SK-N-SH treated with all-trans-retinoic acid at 6 μM for 48 hours (cell line): ENCODE measurements at regions not wholly inside any gene's neighbourhood (a gene's known extent, or its start where the extent isn't known, plus 50 kb on each side); places are given as distances from the start of the nearest gene placed in this dataset.

ENCODE experiments used
- ATAC-seq: fragments of 200-7000 bp; cut with Tn5 transposase; 3 replicates; pipeline ENCODE4 v1.9.1; 2020; ENCODE audit warnings: mild to moderate bottlenecking, moderate library complexity
- ARNTL ChIP-seq: fragments of 450-650 bp; formaldehyde crosslinking; IDR thresholded peaks from 2 replicates; pipeline ENCODE4 v1.5.0; 2020; ENCODE audit warnings: low read depth, mild to moderate bottlenecking, moderate library complexity, borderline replicate concordance
- BACH2 ChIP-seq: fragments of 250-450 bp; sonication (Bioruptor Pico); IDR thresholded peaks from 2 replicates; pipeline ENCODE4 v1.9.0; 2021; ENCODE audit warnings: mild to moderate bottlenecking, borderline replicate concordance
- CSDC2 ChIP-seq: fragments of 250-450 bp; sonication (Bioruptor Pico); IDR thresholded peaks from 2 replicates; pipeline ENCODE4 v1.5.0; 2020; ENCODE audit warnings: mild to moderate bottlenecking, moderate library complexity
- ESRRG ChIP-seq: fragments of 250-450 bp; sonication (Bioruptor Pico); IDR thresholded peaks from 2 replicates; pipeline ENCODE4 v1.6.1; 2021; ENCODE audit warnings: mild to moderate bottlenecking
- OSR1 ChIP-seq: fragments of 250-450 bp; sonication (Bioruptor Pico); IDR thresholded peaks from 2 replicates; pipeline ENCODE4 v1.8.0; 2022; ENCODE audit warnings: moderate library complexity, mild to moderate bottlenecking, inconsistent platforms
- PATZ1 ChIP-seq: fragments of 250-450 bp; sonication (Bioruptor Pico); IDR thresholded peaks from 2 replicates; pipeline ENCODE4 v1.8.0; 2020; ENCODE audit warnings: mild to moderate bottlenecking, moderate library complexity, borderline replicate concordance
- POU6F1 ChIP-seq: fragments of 250-450 bp; sonication (Bioruptor Pico); IDR thresholded peaks from 2 replicates; pipeline ENCODE4 v1.8.0; 2021; ENCODE audit warnings: low read depth, mild to moderate bottlenecking, moderate library complexity, borderline replicate concordance
- PPARA ChIP-seq: fragments of 250-450 bp; sonication (Bioruptor Pico); IDR thresholded peaks from 2 replicates; pipeline ENCODE4 v1.5.0; 2020; ENCODE audit warnings: mild to moderate bottlenecking, borderline replicate concordance
- RARB ChIP-seq: fragments of 250-450 bp; sonication (Bioruptor Pico); IDR thresholded peaks from 2 replicates; pipeline ENCODE4 v1.8.0; 2021; ENCODE audit warnings: mild to moderate bottlenecking, moderate library complexity
- SNAI2 ChIP-seq: fragments of 250-450 bp; sonication (Bioruptor Pico); IDR thresholded peaks from 2 replicates; pipeline ENCODE4 v1.5.0; 2020; ENCODE audit warnings: mild to moderate bottlenecking, moderate library complexity
- TCF4 ChIP-seq: fragments of 250-450 bp; sonication (Bioruptor Pico); IDR thresholded peaks from 2 replicates; pipeline ENCODE4 v1.8.0; 2021; ENCODE audit warnings: mild to moderate bottlenecking, moderate library complexity, borderline replicate concordance
- TOX ChIP-seq: fragments of 250-450 bp; sonication (Bioruptor Pico); IDR thresholded peaks from 2 replicates; pipeline ENCODE4 v1.8.0; 2021; ENCODE audit warnings: mild to moderate bottlenecking, moderate library complexity, borderline replicate concordance
- TSHZ2 ChIP-seq: fragments of 250-450 bp; sonication (Bioruptor Pico); IDR thresholded peaks from 2 replicates; pipeline ENCODE4 v1.5.0; 2020; ENCODE audit warnings: mild to moderate bottlenecking, moderate library complexity
- ZC3H10 ChIP-seq: fragments of 250-450 bp; sonication (Bioruptor Pico); IDR thresholded peaks from 2 replicates; pipeline ENCODE4 v1.5.1; 2021; ENCODE audit warnings: mild to moderate bottlenecking, moderate library complexity
- ZFP3 ChIP-seq: fragments of 250-450 bp; sonication (Bioruptor Pico); IDR thresholded peaks from 2 replicates; pipeline ENCODE4 v1.5.0; 2020; ENCODE audit warnings: mild to moderate bottlenecking, moderate library complexity
- ZFP30 ChIP-seq: fragments of 450-650 bp; formaldehyde crosslinking; IDR thresholded peaks from 2 replicates; pipeline ENCODE4 v1.5.0; 2022; ENCODE audit warnings: mild to moderate bottlenecking, moderate library complexity
- ZNF70 ChIP-seq: fragments of 450-650 bp; formaldehyde crosslinking; IDR thresholded peaks from 2 replicates; pipeline ENCODE4 v1.5.0; 2020; ENCODE audit warnings: mild to moderate bottlenecking, moderate library complexity
- ZNF8 ChIP-seq: fragments of 450-650 bp; formaldehyde crosslinking; IDR thresholded peaks from 2 replicates; pipeline ENCODE4 v1.5.0; 2020; ENCODE audit warnings: mild to moderate bottlenecking, moderate library complexity
- TF ChIP-seq, protein P1 (sequence below): fragments of 250-450 bp; sonication (Bioruptor Pico); IDR thresholded peaks from 2 replicates; pipeline ENCODE4 v1.5.1; 2021; ENCODE audit warnings: mild to moderate bottlenecking, moderate library complexity
- TF ChIP-seq, protein P2 (sequence below): fragments of 250-450 bp; sonication (Bioruptor Pico); IDR thresholded peaks from 2 replicates; pipeline ENCODE4 v1.5.1; 2020; ENCODE audit warnings: low read depth, mild to moderate bottlenecking, moderate library complexity

DNA sequence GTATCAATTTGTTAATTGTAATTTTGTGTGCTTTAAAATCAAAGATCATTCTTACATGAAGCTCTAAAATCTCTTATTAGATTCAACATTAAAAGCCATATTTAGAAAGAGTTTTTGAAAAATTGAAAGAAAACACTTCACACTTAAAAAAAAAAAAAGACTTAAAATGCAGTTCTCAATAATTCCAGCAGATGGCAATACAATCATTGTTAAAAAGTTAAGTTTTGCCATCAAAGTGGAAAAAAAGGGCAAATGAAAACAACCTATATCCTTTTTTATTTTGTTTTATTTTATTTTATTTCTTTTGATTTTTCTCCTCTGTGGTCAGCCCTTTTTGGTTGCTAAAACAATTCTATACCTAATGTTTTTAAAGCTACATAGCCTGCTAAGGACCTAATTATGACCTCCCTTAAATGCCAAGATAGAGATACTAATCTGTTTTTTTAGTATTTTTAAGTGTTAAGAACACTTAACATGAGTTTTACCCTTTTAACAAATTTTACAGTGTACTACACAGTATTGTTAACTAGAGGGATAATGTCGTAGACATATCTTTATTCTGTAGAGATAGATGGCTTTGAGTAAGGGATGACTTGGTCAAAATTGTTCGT is 154.2 kb upstream of the DAB2 start:
- no peak for TF ChIP-seq ZFP30 (CRISPR knock-in tag)
- TF ChIP-seq BACH2: no peak
- no peak for TF ChIP-seq ZNF70 (CRISPR knock-in tag)
- ATAC-seq: no peak

DNA sequence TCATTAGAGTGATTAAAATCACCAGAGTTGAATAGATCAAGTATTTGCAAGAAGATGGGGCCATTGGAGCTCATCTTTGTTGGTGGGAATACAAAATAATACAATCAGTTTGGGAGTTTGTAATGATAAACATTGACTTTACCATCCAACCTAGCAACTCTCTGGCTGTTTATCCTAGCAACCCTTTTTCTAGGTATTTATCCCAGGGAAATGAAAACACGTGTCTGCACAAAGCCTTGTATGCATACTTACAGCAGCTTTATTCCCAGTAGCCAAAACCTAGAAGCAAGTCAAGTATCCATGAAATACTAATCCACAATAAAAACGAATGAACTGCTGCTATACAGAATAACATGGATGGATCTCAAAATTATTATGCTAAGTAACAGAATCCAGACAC is 152.7 kb upstream of the DAB2 start:
- TF ChIP-seq, protein P1, sequence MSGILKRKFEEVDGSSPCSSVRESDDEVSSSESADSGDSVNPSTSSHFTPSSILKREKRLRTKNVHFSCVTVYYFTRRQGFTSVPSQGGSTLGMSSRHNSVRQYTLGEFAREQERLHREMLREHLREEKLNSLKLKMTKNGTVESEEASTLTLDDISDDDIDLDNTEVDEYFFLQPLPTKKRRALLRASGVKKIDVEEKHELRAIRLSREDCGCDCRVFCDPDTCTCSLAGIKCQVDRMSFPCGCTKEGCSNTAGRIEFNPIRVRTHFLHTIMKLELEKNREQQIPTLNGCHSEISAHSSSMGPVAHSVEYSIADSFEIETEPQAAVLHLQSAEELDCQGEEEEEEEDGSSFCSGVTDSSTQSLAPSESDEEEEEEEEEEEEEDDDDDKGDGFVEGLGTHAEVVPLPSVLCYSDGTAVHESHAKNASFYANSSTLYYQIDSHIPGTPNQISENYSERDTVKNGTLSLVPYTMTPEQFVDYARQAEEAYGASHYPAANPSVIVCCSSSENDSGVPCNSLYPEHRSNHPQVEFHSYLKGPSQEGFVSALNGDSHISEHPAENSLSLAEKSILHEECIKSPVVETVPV: no peak
- no peak for TF ChIP-seq CSDC2
- ATAC-seq: no peak

DNA sequence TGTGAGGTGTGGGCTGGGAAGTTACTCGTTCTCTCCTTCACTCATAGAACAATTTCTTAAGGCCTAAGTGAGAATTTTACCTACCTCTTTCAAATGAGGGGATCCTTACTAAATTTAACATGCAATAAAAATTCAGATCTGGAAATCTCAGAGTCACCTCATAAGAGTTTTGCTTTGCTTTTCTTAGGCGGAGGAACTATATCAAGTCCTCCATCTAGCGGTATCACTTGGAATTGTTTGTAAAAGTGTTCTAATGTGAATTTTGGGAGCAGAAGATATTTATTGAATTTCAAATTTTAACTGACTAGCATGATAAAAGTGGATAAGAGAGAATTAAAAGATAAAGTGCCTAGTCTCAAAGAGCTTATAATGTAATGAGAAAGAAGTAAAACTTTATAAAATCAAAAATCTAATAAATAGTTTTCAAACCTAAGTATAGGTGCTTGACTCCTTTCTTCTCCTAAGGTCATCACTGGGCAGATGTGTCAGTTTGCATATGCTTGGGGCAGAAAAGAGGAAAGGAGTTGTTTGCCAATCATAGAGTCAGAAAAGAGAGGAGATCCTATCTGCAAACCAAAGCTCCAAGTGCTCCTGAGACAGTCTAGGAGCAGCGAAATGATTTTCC is 145.7 kb upstream of the DAB2 start:
- peak; percentile 69 for ATAC-seq

More for the DNA sequence above, 145.7 kb upstream of the DAB2 start:
- TF ChIP-seq CSDC2 (no peak), BACH2 (no peak), TOX (CRISPR knock-in tag) (no peak), ZC3H10 (CRISPR knock-in tag) (no peak), TCF4 (CRISPR knock-in tag) (no peak), TSHZ2 (CRISPR knock-in tag) (no peak), PATZ1 (CRISPR knock-in tag) (no peak), ZNF8 (CRISPR knock-in tag) (no peak), SNAI2 (no peak), ARNTL (CRISPR knock-in tag) (no peak), ZFP30 (CRISPR knock-in tag) (no peak), POU6F1 (CRISPR knock-in tag) (no peak), ESRRG (CRISPR knock-in tag) (no peak), ZNF70 (CRISPR knock-in tag) (no peak), RARB (CRISPR knock-in tag) (no peak), OSR1 (CRISPR knock-in tag) (no peak), PPARA (no peak), ZFP3 (CRISPR knock-in tag) (no peak)
- TF ChIP-seq, protein P2, sequence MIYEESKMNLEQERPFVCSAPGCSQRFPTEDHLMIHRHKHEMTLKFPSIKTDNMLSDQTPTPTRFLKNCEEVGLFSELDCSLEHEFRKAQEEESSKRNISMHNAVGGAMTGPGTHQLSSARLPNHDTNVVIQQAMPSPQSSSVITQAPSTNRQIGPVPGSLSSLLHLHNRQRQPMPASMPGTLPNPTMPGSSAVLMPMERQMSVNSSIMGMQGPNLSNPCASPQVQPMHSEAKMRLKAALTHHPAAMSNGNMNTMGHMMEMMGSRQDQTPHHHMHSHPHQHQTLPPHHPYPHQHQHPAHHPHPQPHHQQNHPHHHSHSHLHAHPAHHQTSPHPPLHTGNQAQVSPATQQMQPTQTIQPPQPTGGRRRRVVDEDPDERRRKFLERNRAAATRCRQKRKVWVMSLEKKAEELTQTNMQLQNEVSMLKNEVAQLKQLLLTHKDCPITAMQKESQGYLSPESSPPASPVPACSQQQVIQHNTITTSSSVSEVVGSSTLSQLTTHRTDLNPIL (CRISPR knock-in tag): no peak
